ENCODE measurements at regions not wholly inside any gene's neighbourhood (a gene's known extent, or its start where the extent isn't known, plus 50 kb on each side); places are given as distances from the start of the nearest gene placed in this dataset.

DNA sequence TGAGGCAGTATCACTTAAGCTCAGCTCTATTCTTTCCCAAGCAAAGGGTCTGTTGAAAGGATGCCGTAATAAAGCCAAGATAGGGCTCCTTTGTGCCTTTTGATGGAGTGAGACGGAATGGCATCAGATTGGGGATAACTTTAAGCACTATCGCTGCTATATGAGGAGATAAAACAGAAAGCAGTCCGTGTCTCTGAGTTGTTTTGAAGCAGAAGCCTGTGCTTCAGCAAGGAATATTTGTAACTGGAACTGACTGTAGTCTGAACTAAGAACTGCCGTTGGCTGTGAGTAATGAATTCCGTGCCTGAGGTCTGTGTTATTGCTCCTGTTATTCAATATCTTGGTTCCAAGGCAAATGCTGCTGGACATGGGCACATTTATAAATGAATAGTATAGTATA lies 297.4 kb downstream of the ANKRD50 start:
- TF ChIP-seq, protein P1, sequence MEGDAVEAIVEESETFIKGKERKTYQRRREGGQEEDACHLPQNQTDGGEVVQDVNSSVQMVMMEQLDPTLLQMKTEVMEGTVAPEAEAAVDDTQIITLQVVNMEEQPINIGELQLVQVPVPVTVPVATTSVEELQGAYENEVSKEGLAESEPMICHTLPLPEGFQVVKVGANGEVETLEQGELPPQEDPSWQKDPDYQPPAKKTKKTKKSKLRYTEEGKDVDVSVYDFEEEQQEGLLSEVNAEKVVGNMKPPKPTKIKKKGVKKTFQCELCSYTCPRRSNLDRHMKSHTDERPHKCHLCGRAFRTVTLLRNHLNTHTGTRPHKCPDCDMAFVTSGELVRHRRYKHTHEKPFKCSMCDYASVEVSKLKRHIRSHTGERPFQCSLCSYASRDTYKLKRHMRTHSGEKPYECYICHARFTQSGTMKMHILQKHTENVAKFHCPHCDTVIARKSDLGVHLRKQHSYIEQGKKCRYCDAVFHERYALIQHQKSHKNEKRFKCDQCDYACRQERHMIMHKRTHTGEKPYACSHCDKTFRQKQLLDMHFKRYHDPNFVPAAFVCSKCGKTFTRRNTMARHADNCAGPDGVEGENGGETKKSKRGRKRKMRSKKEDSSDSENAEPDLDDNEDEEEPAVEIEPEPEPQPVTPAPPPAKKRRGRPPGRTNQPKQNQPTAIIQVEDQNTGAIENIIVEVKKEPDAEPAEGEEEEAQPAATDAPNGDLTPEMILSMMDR (IDR thresholded peaks at IDR 0.05; ENCODE audit: poor library complexity, severe bottlenecking), result no peak
- no peak for TF ChIP-seq EP300 (conservative IDR thresholded peaks at IDR 0.05; ENCODE audit: poor library complexity, severe bottlenecking)
- TF ChIP-seq RAD21 (conservative IDR thresholded peaks at IDR 0.05), result no peak
- no peak for TF ChIP-seq MXI1 (conservative IDR thresholded peaks at IDR 0.05; ENCODE audit: poor library complexity, severe bottlenecking)
- TF ChIP-seq POLR2AphosphoS5 (IDR thresholded peaks at IDR 0.05), result no peak
- TF ChIP-seq EZH2 (IDR thresholded peaks at IDR 0.05; ENCODE audit: borderline replicate concordance, insufficient read depth, low read length, poor library complexity, severe bottlenecking), result no peak
- TF ChIP-seq, protein P2, sequence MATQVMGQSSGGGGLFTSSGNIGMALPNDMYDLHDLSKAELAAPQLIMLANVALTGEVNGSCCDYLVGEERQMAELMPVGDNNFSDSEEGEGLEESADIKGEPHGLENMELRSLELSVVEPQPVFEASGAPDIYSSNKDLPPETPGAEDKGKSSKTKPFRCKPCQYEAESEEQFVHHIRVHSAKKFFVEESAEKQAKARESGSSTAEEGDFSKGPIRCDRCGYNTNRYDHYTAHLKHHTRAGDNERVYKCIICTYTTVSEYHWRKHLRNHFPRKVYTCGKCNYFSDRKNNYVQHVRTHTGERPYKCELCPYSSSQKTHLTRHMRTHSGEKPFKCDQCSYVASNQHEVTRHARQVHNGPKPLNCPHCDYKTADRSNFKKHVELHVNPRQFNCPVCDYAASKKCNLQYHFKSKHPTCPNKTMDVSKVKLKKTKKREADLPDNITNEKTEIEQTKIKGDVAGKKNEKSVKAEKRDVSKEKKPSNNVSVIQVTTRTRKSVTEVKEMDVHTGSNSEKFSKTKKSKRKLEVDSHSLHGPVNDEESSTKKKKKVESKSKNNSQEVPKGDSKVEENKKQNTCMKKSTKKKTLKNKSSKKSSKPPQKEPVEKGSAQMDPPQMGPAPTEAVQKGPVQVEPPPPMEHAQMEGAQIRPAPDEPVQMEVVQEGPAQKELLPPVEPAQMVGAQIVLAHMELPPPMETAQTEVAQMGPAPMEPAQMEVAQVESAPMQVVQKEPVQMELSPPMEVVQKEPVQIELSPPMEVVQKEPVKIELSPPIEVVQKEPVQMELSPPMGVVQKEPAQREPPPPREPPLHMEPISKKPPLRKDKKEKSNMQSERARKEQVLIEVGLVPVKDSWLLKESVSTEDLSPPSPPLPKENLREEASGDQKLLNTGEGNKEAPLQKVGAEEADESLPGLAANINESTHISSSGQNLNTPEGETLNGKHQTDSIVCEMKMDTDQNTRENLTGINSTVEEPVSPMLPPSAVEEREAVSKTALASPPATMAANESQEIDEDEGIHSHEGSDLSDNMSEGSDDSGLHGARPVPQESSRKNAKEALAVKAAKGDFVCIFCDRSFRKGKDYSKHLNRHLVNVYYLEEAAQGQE (IDR thresholded peaks at IDR 0.05; ENCODE audit: borderline replicate concordance), result no peak
- no peak for TF ChIP-seq SMC3 (conservative IDR thresholded peaks at IDR 0.05; ENCODE audit: poor library complexity)
- no peak for TF ChIP-seq TAF1 (IDR thresholded peaks at IDR 0.05; ENCODE audit: low read depth)

All from neural cell (in vitro differentiated cells).